ENCODE measurements at regions not wholly inside any gene's neighbourhood (a gene's known extent, or its start where the extent isn't known, plus 50 kb on each side); places are given as distances from the start of the nearest gene placed in this dataset.
"Not testable (repeated sequence)": the region's sequence is repeated elsewhere in the genome, so short reads cannot be mapped to it uniquely, and the experiment has no call there.

DNA sequence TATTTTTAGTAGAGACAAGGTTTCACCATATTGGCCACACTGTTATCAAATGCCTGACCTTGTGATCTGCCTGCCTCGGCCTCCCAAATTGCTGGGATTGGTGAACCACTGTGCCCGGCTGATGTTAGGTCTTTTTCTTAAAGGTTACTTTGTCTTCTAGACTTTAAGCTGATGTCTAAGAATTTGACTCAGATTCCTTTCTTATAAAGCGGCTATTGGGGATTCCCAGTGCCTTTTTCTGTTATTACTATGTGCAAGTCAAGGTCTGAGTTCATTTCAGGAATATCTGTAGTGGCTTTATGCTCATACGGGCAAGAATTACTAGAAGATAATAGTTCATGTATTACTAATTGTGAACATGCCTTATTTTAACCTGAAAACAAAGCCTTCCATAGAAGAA lies 102.8 kb downstream of the LAT start:
- FAIRE-seq = not testable (repeated sequence)

DNA sequence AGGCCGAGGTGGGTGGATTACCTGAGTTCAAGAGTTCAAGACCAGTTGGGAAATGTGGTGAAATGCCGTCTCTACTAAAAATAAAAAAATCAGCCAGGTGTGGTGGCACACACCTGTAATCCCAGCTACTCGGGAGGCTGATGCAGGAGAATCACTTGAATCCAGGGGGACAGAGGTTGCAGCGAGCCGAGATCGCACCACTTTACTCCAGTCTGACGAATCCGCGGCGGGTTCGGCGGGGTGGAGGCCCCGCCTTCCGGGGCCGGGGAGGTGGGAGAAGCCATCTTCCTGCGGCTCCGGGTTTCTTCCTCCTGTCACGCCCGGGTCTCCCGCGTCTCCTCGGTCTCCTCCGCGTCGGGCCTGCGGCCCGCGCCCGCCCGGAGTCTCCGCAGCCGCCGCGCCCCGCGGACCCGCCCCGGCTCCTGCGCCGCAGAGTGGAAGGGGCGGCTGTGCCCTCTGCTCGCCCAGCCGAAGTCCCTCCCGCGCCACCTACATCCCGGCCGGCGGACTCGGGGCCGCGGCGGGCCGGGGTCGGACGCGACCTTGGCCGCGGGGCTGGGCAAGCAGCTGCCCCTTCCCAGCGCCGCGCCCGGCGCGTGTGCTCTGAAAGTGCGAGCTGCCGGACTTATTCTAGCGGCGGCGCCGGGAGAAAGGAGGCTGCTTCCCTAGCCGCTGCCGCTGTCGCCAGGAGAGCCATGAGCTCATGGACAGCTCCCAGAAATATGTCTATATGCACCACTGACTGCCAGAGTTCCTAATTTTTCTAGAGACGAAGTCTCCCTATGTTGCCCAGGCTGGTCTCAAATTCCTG lies 97.2 kb downstream of the LAT start:
- FAIRE-seq = not testable (repeated sequence)

DNA sequence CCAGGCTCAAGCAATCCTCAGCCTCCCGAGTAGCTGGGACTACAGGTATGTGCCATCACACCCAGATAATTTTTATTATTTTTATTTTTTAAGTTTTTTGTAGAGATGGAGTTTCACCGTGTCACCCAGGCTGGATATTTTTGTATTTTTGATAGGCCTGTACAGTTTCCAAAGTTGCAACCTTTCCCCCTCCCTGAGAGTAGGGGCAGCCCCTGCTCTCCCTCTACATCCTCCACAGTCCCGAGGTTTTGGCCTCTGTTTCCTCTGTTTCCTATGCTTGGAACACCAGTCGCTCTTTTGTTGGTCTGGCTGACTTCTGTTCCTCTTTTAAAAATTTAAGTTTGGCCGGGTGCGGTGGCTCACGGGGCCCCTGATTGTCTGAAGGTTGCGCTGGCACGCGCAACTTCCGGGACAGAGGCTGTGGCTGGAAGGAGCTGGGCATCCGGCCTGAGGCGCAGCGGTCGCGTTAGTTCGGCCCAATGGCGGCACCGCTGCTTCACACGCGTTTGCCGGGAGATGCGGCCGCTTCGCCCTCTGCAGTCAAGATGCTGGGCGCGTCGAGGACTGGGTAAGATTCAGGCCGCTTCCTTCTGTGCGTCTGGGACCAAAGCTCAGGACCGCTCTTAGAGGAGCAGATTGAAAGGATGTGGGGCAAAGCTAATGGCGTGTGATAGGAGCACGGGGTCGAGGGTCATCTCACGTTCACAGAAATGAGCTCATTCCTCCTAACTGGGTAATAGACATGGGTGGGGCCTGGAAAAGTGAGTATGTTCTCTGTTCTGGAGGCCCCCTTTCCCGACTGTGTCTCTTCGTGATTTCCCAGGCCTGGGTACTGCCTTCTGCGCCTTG lies 89.9 kb downstream of the LAT start:
- FAIRE-seq = not testable (repeated sequence)

DNA sequence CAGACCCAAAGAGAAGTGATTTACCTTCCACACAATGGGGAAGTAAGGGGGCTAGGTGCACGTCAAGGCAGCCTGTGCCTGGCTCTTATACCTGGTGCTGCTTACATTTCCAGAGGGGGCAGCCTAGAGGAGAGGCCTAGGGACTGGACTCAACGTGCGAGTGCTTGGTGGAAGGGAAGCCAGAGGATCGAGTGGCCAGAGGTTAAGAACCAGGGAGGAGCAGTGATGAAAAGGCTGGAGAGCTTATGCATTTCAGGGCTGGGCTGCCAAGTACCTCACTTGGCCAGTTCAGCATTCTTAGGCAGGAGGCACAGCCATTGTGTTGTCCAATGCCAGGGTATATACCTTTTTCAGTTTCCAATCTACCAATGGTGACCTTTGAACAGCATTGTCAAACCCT lies 77.4 kb downstream of the LAT start:
- FAIRE-seq = not testable (repeated sequence)

DNA sequence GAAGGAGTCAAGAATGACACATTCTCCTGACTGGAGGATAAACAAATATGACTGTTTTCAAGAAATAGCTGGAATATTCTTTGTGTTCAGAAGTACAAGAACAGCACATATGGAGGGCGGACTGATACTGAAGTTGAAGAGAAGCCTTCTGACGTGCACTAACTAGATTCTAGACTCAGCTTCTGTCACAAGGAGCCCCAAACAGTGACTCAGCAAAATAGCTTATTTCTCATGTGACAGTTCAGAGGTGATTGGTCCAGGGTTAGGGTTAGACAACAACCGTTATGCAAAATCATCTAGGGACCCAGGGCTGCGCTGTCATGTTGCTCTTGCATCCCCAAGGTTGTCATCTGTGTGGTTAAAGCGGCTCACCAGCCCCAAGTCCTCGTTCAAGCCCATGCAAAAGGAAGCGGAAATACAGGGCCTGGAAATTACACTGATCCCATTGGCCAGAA lies 76.6 kb downstream of the LAT start:
- not testable (repeated sequence) for FAIRE-seq

DNA sequence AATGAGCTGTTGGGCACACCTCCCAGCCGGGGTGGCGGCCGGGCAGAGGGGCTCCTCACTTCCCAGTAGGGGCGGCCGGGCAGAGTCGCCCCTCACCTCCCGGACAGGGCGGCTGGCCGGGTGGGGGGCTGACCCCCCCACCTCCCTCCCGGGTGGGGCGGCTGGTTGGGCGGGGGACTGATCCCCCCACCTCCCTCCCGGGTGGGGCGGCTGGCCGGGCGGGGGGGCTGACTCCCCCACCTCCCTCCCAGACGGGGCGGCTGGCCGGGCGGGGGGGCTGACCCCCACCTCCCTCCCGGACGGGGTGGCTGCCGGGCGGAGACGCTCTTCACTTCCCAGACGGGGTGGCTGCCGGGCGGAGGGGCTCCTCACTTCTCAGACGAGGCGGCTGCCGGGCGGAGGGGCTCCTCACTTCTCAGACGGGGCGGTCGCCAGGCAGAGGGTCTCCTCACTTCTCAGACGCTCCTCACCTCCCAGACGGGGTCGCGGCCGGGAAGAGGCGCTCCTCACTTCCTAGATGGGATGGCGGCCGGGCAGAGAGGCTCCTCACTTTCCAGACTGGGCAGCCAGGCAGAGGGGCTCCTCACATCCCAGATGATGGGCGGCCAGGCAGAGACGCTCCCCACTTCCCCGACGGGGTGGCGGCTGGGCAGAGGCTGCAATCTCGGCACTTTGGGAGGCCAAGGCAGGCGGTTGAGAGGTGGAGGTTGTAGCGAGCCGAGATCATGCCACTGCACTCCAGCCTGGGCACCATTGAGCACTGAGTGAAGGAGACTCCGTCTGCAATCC lies 75.4 kb downstream of the LAT start:
- not testable (repeated sequence) for FAIRE-seq

DNA sequence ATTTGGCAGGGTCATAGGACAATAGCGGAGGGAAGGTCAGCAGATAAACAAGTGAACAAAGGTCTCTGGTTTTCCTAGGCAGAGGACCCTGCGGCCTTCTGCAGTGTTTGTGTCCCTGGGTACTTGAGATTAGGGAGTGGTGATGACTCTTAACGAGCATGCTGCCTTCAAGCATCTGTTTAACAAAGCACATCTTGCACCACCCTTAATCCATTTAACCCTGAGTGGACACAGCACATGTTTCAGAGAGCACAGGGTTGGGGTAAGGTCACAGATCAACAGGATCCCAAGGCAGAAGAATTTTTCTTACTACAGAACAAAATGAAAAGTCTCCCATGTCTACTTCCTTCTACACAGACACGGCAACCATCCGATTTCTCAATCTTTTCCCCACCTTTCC lies 74.7 kb downstream of the LAT start:
- FAIRE-seq = not testable (repeated sequence)

Data from colon (tissue), 2 donors.